Lung (tissue), 11 donors: ENCODE measurements at regions not wholly inside any gene's neighbourhood (a gene's known extent, or its start where the extent isn't known, plus 50 kb on each side); places are given as distances from the start of the nearest gene placed in this dataset.

Experiments used
- ATAC-seq: fragments of 200-7000 bp; cut with Tn5 transposase; one replicate; pipeline ENCODE4 v1.9.1; 2020; ENCODE audit warnings: moderate number of reproducible peaks; ENCODE audit not compliant: insufficient read depth, low FRiP score
- DNase-seq, 3 donors: peaks; one replicate each; pipeline ENCODE4 v3.0.0-alpha.2; 2013 to 2017
- H3K27ac ChIP-seq, 2 donors: one replicate each; pipeline ENCODE4 v1.5.1; 2013; ENCODE audit warnings: mild to moderate bottlenecking in 2 of 2, moderate library complexity in 2 of 2, control low read depth in 1 of 2, inconsistent platforms in 1 of 2, low read depth in 1 of 2, low read length in 1 of 2
- H3K27me3 ChIP-seq, 3 donors: one replicate each; pipeline ENCODE4 v1.5.1; 2013; ENCODE audit warnings: low read length in 2 of 3; ENCODE audit not compliant: control insufficient read depth in 3 of 3, insufficient read depth in 3 of 3
- H3K36me3 ChIP-seq, 4 donors: one replicate each; pipeline ENCODE4 v1.5.1; 2013; ENCODE audit warnings: low read length in 4 of 4, mild to moderate bottlenecking in 1 of 4, moderate library complexity in 1 of 4; ENCODE audit not compliant: control insufficient read depth in 4 of 4, insufficient read depth in 4 of 4
- H3K4me1 ChIP-seq, 5 donors: one replicate each; pipeline ENCODE4 v1.5.1; 2013; ENCODE audit warnings: low read length in 5 of 5, mild to moderate bottlenecking in 2 of 5, moderate library complexity in 1 of 5; ENCODE audit not compliant: control insufficient read depth in 5 of 5, insufficient read depth in 5 of 5
- H3K4me3 ChIP-seq: one replicate; pipeline ENCODE4 v1.5.1; 2013; ENCODE audit warnings: mild to moderate bottlenecking, control low read depth, moderate library complexity
- H3K9ac ChIP-seq, 2 donors: one replicate each; pipeline ENCODE4 v1.5.1; 2013; ENCODE audit warnings: low read length in 2 of 2, control low read depth in 1 of 2; ENCODE audit not compliant: insufficient read depth in 1 of 2
- H3K9me3 ChIP-seq, 4 donors: one replicate each; pipeline ENCODE4 v1.5.1; 2013; ENCODE audit warnings: low read length in 3 of 4, mild to moderate bottlenecking in 1 of 4, moderate library complexity in 1 of 4; ENCODE audit not compliant: control insufficient read depth in 4 of 4, insufficient read depth in 3 of 4
- WGBS, 2 donors: extraction: QIAGEN DNeasy Blood & Tissue Kit; methylation state at CpG; one replicate each; pipeline ENCODE4 v1.1.7; 2013; 5-methylcytosine and 5-hydroxymethylcytosine counted together
- TF ChIP-seq, protein P1 (sequence below): IDR thresholded peaks from 2 replicates; pipeline ENCODE4 v1.5.1; 2012; ENCODE audit warnings: mild to moderate bottlenecking; ENCODE audit errors: control extremely low read depth, extremely low read depth
- donor health status: control.
- donor health status: control.
- donor health status: Bipolar disorder and iron deficiency.
- donor health status: healthy.
- donor health status: DM: yes; HTN: yes; CAD: no.

DNA sequence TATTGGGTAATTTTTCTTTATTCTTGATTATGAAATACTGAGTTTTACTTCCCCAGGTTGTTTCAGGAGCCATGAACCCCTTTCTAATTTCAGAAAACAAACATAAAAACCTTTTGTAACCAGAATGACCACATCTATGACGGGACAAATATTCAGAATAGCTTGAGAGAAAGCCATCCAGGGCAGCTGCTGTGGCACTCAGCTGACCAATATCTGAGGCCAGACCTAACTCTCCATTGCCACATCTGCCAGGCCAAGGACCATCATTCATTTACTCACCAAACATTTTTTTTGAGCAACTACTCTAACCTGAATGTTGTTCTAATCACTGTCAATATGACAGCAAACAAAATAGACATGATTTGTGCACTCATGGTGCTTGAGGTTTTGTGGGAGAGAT is 608.3 kb upstream of the PKN2 start:
- H3K9ac ChIP-seq, result no peak overlapping the region
- no peaks in the 10 kb centered on the region for H3K4me1 ChIP-seq
- H3K36me3 ChIP-seq, result no peaks in the 10 kb centered on the region
- H3K9me3 ChIP-seq, result no peaks in the 10 kb centered on the region
- DNase-seq, result no peak
- 58 to 62% methylated on average over 1 of the region's 1 CpG for WGBS, 2 donors
- no peak overlapping the region for H3K27ac ChIP-seq
- TF ChIP-seq, protein P1, sequence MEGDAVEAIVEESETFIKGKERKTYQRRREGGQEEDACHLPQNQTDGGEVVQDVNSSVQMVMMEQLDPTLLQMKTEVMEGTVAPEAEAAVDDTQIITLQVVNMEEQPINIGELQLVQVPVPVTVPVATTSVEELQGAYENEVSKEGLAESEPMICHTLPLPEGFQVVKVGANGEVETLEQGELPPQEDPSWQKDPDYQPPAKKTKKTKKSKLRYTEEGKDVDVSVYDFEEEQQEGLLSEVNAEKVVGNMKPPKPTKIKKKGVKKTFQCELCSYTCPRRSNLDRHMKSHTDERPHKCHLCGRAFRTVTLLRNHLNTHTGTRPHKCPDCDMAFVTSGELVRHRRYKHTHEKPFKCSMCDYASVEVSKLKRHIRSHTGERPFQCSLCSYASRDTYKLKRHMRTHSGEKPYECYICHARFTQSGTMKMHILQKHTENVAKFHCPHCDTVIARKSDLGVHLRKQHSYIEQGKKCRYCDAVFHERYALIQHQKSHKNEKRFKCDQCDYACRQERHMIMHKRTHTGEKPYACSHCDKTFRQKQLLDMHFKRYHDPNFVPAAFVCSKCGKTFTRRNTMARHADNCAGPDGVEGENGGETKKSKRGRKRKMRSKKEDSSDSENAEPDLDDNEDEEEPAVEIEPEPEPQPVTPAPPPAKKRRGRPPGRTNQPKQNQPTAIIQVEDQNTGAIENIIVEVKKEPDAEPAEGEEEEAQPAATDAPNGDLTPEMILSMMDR, result no peak
- no peaks in the 10 kb centered on the region for H3K27me3 ChIP-seq
- no peak for ATAC-seq
- no peak overlapping the region for H3K4me3 ChIP-seq

DNA sequence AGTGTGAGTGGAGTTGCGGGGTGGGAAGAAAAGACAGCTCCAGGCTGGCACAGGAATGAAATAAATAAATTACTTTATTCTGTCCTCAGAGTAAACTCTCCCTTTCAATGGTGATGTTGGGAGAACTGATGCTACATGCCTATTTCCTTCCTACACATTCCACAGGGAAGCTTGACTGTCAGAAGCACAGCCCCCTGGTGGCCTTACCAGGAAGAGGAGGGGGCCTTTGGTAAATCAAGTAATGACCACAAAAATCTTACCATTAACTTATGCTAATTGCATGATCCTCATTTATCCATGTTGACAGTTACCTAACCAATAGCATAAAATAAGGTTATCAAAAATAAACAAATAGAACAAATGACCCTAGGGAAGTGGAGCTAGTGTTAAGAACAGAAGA is 605.0 kb upstream of the PKN2 start:
- H3K9me3 ChIP-seq, result no peaks in the 10 kb centered on the region
- H3K9ac ChIP-seq, result no peak overlapping the region
- H3K4me1 ChIP-seq, result no peaks in the 10 kb centered on the region
- ATAC-seq, result no peak
- DNase-seq, result peak in 1 of 3 donors; percentile 13
- H3K36me3 ChIP-seq, result no peaks in the 10 kb centered on the region
- TF ChIP-seq, protein P1, result no peak
- WGBS, 2 donors, result 83 to 87% methylated on average over 1 of the region's 1 CpG
- no peak overlapping the region for H3K27ac ChIP-seq
- no peak overlapping the region for H3K4me3 ChIP-seq
- H3K27me3 ChIP-seq, result no peaks in the 10 kb centered on the region

DNA sequence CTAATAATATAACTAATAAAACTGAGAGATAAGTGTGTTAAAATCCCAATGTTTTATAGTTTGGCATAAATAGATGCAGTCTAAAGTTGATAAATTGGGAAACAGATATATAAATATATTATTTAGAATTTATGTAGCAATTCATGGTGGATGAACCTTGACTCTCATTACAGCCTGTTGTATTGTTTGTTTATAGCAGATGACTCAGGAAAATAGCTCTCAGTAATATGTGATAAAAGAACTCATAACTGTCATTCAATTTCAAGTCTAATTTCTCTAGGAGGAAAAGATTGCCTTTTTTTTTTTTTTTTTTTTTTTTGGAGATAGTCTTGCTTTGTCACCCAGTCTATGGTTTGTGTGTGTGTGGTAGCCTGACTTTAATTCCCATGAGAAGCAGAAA is 603.2 kb upstream of the PKN2 start:
- no peak overlapping the region for H3K4me3 ChIP-seq
- H3K9me3 ChIP-seq, result no peaks in the 10 kb centered on the region
- H3K27ac ChIP-seq, result no peak overlapping the region
- TF ChIP-seq, protein P1, result no peak
- no peaks in the 10 kb centered on the region for H3K36me3 ChIP-seq
- no peak overlapping the region for H3K9ac ChIP-seq
- H3K27me3 ChIP-seq, result no peaks in the 10 kb centered on the region
- DNase-seq (no peak), ATAC-seq (no peak)
- no peaks in the 10 kb centered on the region for H3K4me1 ChIP-seq

DNA sequence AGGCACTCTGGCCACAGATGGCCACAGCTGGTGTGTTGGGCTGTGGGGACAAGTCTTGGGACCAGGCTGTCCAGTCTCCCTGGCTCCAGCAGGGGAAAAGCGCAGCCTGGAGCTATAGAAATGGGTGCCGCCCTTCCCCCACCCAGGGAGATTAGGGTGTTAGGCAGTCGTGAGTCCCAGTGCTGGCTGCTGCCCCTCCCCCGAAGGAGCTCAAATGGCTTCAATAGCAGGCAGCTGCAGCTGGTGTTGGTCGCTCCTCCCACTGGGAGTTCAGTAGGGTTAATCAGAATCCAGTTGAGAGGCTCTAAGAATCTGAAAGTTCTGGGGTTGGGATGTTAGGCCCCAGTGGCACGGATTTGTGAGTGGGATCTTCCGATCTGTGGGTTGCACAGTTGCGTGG is 595.6 kb upstream of the PKN2 start:
- Histone ChIP-seq H3K27me3 (no peaks in the 10 kb centered on the region), H3K27ac (no peak overlapping the region), H3K36me3 (no peaks in the 10 kb centered on the region), H3K4me3 (no peak overlapping the region), H3K4me1 (no peaks in the 10 kb centered on the region), H3K9me3 (peaks cover 0 to 4% (median 0%) of the 10 kb centered on the region in 4 donors), H3K9ac (no peak overlapping the region)
- DNase-seq (no peak), ATAC-seq (no peak)
- 86% methylated on average over 8 of the region's 8 CpGs for WGBS, 2 donors
- TF ChIP-seq, protein P1, result no peak
